ACC112 (cell line): ENCODE measurements at regions not wholly inside any gene's neighbourhood (a gene's known extent, or its start where the extent isn't known, plus 50 kb on each side); places are given as distances from the start of the nearest gene placed in this dataset.

ENCODE experiments used
- H2AFZ ChIP-seq: fragments of 200-600 bp; sonication (generic); one replicate; pipeline ENCODE4 v1.6.0; 2017; ENCODE audit warnings: antibody characterized with exemption, low read length; ENCODE audit not compliant: unreplicated experiment
- H3K27ac ChIP-seq: fragments of 200-600 bp; sonication (generic); 2 replicates; pipeline ENCODE4 v1.5.1; 2014; ENCODE audit warnings: low read depth, mild to moderate bottlenecking, antibody characterized with exemption, low read length, moderate library complexity
- H3K27me3 ChIP-seq: fragments of 200-600 bp; sonication (generic); 2 replicates; pipeline ENCODE4 v1.6.1; 2014; ENCODE audit warnings: mild to moderate bottlenecking, antibody characterized with exemption, low read length, moderate library complexity, mixed read lengths; ENCODE audit not compliant: insufficient read depth
- H3K36me3 ChIP-seq: fragments of 200-600 bp; sonication (generic); 2 replicates; pipeline ENCODE4 v1.6.1; 2016; ENCODE audit warnings: mild to moderate bottlenecking, antibody characterized with exemption, low read length, moderate library complexity, mixed read lengths; ENCODE audit not compliant: insufficient read depth
- H3K4me1 ChIP-seq: fragments of 200-600 bp; sonication (generic); one replicate; pipeline ENCODE4 v1.6.1; 2016; ENCODE audit warnings: low read length, mixed read lengths; ENCODE audit not compliant: insufficient read depth, unreplicated experiment, control insufficient read depth
- H3K4me3 ChIP-seq: fragments of 200-600 bp; sonication (generic); 2 replicates; pipeline ENCODE4 v1.5.1; 2014; ENCODE audit warnings: mild to moderate bottlenecking, low read depth, low read length
- H3K79me2 ChIP-seq: fragments of 200-600 bp; sonication (generic); one replicate; pipeline ENCODE4 v1.6.0; 2016; ENCODE audit warnings: low read length; ENCODE audit not compliant: control insufficient read depth, unreplicated experiment, insufficient read depth

GRCh38 chr2:104279646-104280045, 574.3 kb upstream of the POU3F3 start:
- Histone ChIP-seq H3K27ac (no peak overlapping the region), H3K27me3 (no peaks in the 10 kb centered on the region), H2AFZ (no peak overlapping the region), H3K4me1 (no peaks in the 10 kb centered on the region), H3K79me2 (no peaks in the 10 kb centered on the region), H3K4me3 (no peak overlapping the region), H3K36me3 (no peaks in the 10 kb centered on the region)

GRCh38 chr2:104280216-104280615, 573.7 kb upstream of the POU3F3 start:
- Histone ChIP-seq H3K4me1 (no peaks in the 10 kb centered on the region), H3K27ac (no peak overlapping the region), H3K36me3 (no peaks in the 10 kb centered on the region), H3K4me3 (no peak overlapping the region), H3K79me2 (no peaks in the 10 kb centered on the region), H3K27me3 (no peaks in the 10 kb centered on the region), H2AFZ (no peak overlapping the region)

- Histone ChIP-seq H3K4me1 (no peaks in the 10 kb centered on the region), H2AFZ (no peak overlapping the region), H3K27me3 (no peaks in the 10 kb centered on the region), H3K79me2 (no peaks in the 10 kb centered on the region), H3K4me3 (no peak overlapping the region), H3K36me3 (no peaks in the 10 kb centered on the region), H3K27ac (no peak overlapping the region)
Observed at GRCh38 chr2:104286841-104287240, 567.1 kb upstream of the POU3F3 start.

GRCh38 chr2:104289651-104290565, 564.0 kb upstream of the POU3F3 start:
- Histone ChIP-seq H3K4me3 (no peak overlapping the region), H3K36me3 (no peaks in the 10 kb centered on the region), H3K27me3 (no peaks in the 10 kb centered on the region), H3K27ac (no peak overlapping the region), H2AFZ (no peak overlapping the region), H3K4me1 (no peaks in the 10 kb centered on the region), H3K79me2 (no peaks in the 10 kb centered on the region)

GRCh38 chr2:104290566-104290891, 563.4 kb upstream of the POU3F3 start:
- Histone ChIP-seq H3K79me2 (no peaks in the 10 kb centered on the region), H2AFZ (no peak overlapping the region), H3K4me3 (no peak overlapping the region), H3K27me3 (no peaks in the 10 kb centered on the region), H3K36me3 (no peaks in the 10 kb centered on the region), H3K27ac (no peak overlapping the region), H3K4me1 (no peaks in the 10 kb centered on the region)

- no peaks in the 10 kb centered on the region for H3K79me2 ChIP-seq
- H2AFZ ChIP-seq: no peak overlapping the region
- no peak overlapping the region for H3K27ac ChIP-seq
- no peak overlapping the region for H3K4me3 ChIP-seq
- no peaks in the 10 kb centered on the region for H3K4me1 ChIP-seq
- no peaks in the 10 kb centered on the region for H3K27me3 ChIP-seq
- H3K36me3 ChIP-seq: no peaks in the 10 kb centered on the region
Observed at GRCh38 chr2:104312684-104313083, 541.2 kb upstream of the POU3F3 start.

GRCh38 chr2:104318001-104318665, 535.8 kb upstream of the POU3F3 start:
- H3K4me3 ChIP-seq: no peak overlapping the region

GRCh38 chr2:104321116-104321795, 532.7 kb upstream of the POU3F3 start:
- no peak overlapping the region for H2AFZ ChIP-seq
- no peaks in the 10 kb centered on the region for H3K79me2 ChIP-seq
- no peaks in the 10 kb centered on the region for H3K36me3 ChIP-seq
- no peak overlapping the region for H3K27ac ChIP-seq
- no peak overlapping the region for H3K4me3 ChIP-seq
- H3K27me3 ChIP-seq: no peaks in the 10 kb centered on the region; the same call in 1 of the 2 replicates
- no peaks in the 10 kb centered on the region for H3K4me1 ChIP-seq

More at GRCh38 chr2:104318001-104318665, 535.8 kb upstream of the POU3F3 start:
- H3K27ac ChIP-seq: no peak overlapping the region
- no peaks in the 10 kb centered on the region; the same call in 1 of the 2 replicates for H3K27me3 ChIP-seq
- H2AFZ ChIP-seq: no peak overlapping the region
- no peaks in the 10 kb centered on the region for H3K79me2 ChIP-seq
- no peaks in the 10 kb centered on the region for H3K36me3 ChIP-seq
- H3K4me1 ChIP-seq: no peaks in the 10 kb centered on the region

- H3K4me3 ChIP-seq: no peak overlapping the region
- no peak overlapping the region for H2AFZ ChIP-seq
- no peak overlapping the region for H3K27ac ChIP-seq
- no peaks in the 10 kb centered on the region; the same call in 1 of the 2 replicates for H3K27me3 ChIP-seq
- no peaks in the 10 kb centered on the region for H3K4me1 ChIP-seq
- H3K36me3 ChIP-seq: no peaks in the 10 kb centered on the region
- H3K79me2 ChIP-seq: no peaks in the 10 kb centered on the region
Observed at GRCh38 chr2:104321796-104322349, 532.0 kb upstream of the POU3F3 start.

GRCh38 chr2:104332731-104333130, 521.2 kb upstream of the POU3F3 start:
- no peaks in the 10 kb centered on the region for H3K79me2 ChIP-seq
- H2AFZ ChIP-seq: no peak overlapping the region
- no peaks in the 10 kb centered on the region for H3K27me3 ChIP-seq
- H3K4me3 ChIP-seq: no peak overlapping the region
- no peak overlapping the region for H3K27ac ChIP-seq
- H3K36me3 ChIP-seq: no peaks in the 10 kb centered on the region
- H3K4me1 ChIP-seq: no peaks in the 10 kb centered on the region
